Neural cell (in vitro differentiated cells): ENCODE measurements at regions not wholly inside any gene's neighbourhood (a gene's known extent, or its start where the extent isn't known, plus 50 kb on each side); places are given as distances from the start of the nearest gene placed in this dataset.

Experiments
- CTCF ChIP-seq: fragments of 450-650 bp; IDR thresholded peaks from 2 replicates; pipeline ENCODE4 v1.5.1; 2014; ENCODE audit warnings: antibody characterized with exemption, mild to moderate bottlenecking, moderate library complexity; ENCODE audit not compliant: poor library complexity, severe bottlenecking
- POLR2AphosphoS5 ChIP-seq: IDR thresholded peaks from 2 replicates; pipeline ENCODE4 v1.6.1; 2012
- SMC3 ChIP-seq: fragments of 450-650 bp; conservative IDR thresholded peaks from 2 replicates; pipeline ENCODE4 v1.6.1; 2014; ENCODE audit warnings: antibody characterized with exemption, mild to moderate bottlenecking, moderate library complexity; ENCODE audit not compliant: poor library complexity

DNA sequence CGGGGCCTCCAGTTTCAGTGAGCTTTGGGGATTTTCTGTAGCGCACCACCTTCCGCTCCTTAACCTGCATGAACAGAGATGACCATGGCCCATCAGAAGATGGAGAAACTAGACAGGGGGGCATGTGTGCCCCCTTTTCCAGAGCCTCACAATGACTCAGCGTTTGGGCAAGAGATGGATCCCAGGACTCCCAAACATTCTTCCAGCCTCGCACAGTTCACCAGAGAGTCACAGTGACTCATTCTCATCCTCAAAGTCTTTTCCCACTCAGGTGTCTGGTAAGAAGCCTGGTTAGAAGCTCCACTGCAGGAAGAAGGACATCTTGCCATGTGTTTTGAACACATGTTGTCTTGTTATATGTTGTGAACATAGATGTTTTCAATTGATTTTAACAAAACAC, 76.2 kb upstream of the FRMD1 start:
- TF ChIP-seq POLR2AphosphoS5 (no peak), CTCF (no peak), SMC3 (no peak)
